ENCODE measurements at regions not wholly inside any gene's neighbourhood (a gene's known extent, or its start where the extent isn't known, plus 50 kb on each side); places are given as distances from the start of the nearest gene placed in this dataset.

- ChIA-PET CTCF (no interaction called here), POLR2A (no interaction called here)
- DNase-seq (ENCODE audit: low read depth, low spot score), result no peak
- no peak for FAIRE-seq
- intact Hi-C loops (cut with micrococcal nuclease) (no loop called here), dilution Hi-C loops (cut with MboI; ENCODE audit: extremely low pct_ligation_motif_present, low sequenced_read_pairs) (no loop called here)
- no peak for TF ChIP-seq POLR2AphosphoS5 (IDR thresholded peaks at IDR 0.05; ENCODE audit: insufficient read depth, low read depth, low read length)
- TF ChIP-seq CTCF (IDR thresholded peaks at IDR 0.05; ENCODE audit: extremely low read depth in 1 of 2, insufficient read depth in 1 of 2, low read depth in 1 of 2, low read length in 2 of 2), result no peak
- TF ChIP-seq EZH2 (IDR thresholded peaks at IDR 0.05; ENCODE audit: borderline replicate concordance, low read depth, low read length, severe bottlenecking), result no peak
- TF ChIP-seq MYC (IDR thresholded peaks at IDR 0.05; ENCODE audit: low read depth, low read length), result no peak
- no peak for TF ChIP-seq FOS (IDR thresholded peaks at IDR 0.05; ENCODE audit: borderline replicate concordance, insufficient read depth, low read length)
- TF ChIP-seq JUN (IDR thresholded peaks at IDR 0.05; ENCODE audit: borderline replicate concordance, insufficient read depth, insufficient read length, low read depth), result no peak
- no peak for TF ChIP-seq POLR2A (IDR thresholded peaks at IDR 0.05; ENCODE audit: low read depth, low read length)
- TF ChIP-seq MAX (IDR thresholded peaks at IDR 0.05; ENCODE audit: insufficient read depth, insufficient read length), result no peak
- TF ChIP-seq GATA2 (IDR thresholded peaks at IDR 0.05; ENCODE audit: insufficient read depth, insufficient read length, low read depth, low read length), result no peak
- no peak overlapping the region for H3K9ac ChIP-seq (replicated peaks; ENCODE audit: extremely low read depth, insufficient read depth, low read length)
- no peaks in the 10 kb centered on the region for H3K4me1 ChIP-seq (ENCODE audit: control insufficient read depth, extremely low read depth, insufficient read depth, low read length)
- no peaks in the 10 kb centered on the region for H4K20me1 ChIP-seq (replicated peaks; ENCODE audit: control insufficient read depth, extremely low read depth, insufficient read depth, low read length)
- H3K27me3 ChIP-seq (ENCODE audit: control insufficient read depth in 2 of 2, insufficient read depth in 2 of 2, low read length in 2 of 2), result no peaks in the 10 kb centered on the region
- H3K36me3 ChIP-seq (ENCODE audit: control insufficient read depth in 2 of 2, extremely low read depth in 1 of 2, insufficient read depth in 2 of 2, low read length in 2 of 2), result no peaks in the 10 kb centered on the region
- H3K79me2 ChIP-seq (ENCODE audit: control insufficient read depth, insufficient read depth, low read length), result no peaks in the 10 kb centered on the region
- no peak overlapping the region for H3K4me3 ChIP-seq (replicated peaks in 1 of 3; ENCODE audit: insufficient read depth in 1 of 3, low read depth in 1 of 3, low read length in 3 of 3)
- no peaks in the 10 kb centered on the region for H3K9me3 ChIP-seq (replicated peaks; ENCODE audit: control insufficient read depth, insufficient read depth, low read length)
- BruUV-seq (replicated peaks), result no TSS peak
- H2AFZ ChIP-seq (ENCODE audit: low read depth, low read length), result no peak overlapping the region
- no peaks in the 10 kb centered on the region for H3K9me1 ChIP-seq (replicated peaks; ENCODE audit: control insufficient read depth, extremely low read depth, insufficient read depth, low read length)
- H3K27ac ChIP-seq (ENCODE audit: insufficient read depth, low read depth, low read length), result no peak overlapping the region
- H3K4me2 ChIP-seq (ENCODE audit: insufficient read depth, low read length), result no peak overlapping the region
Measured at GRCh38 chr3:25894101-25894500, 104.2 kb downstream of the OXSM start.

All from endothelial cell of umbilical vein (primary cell).